ENCODE measurements at regions not wholly inside any gene's neighbourhood (a gene's known extent, or its start where the extent isn't known, plus 50 kb on each side); places are given as distances from the start of the nearest gene placed in this dataset.

DNA sequence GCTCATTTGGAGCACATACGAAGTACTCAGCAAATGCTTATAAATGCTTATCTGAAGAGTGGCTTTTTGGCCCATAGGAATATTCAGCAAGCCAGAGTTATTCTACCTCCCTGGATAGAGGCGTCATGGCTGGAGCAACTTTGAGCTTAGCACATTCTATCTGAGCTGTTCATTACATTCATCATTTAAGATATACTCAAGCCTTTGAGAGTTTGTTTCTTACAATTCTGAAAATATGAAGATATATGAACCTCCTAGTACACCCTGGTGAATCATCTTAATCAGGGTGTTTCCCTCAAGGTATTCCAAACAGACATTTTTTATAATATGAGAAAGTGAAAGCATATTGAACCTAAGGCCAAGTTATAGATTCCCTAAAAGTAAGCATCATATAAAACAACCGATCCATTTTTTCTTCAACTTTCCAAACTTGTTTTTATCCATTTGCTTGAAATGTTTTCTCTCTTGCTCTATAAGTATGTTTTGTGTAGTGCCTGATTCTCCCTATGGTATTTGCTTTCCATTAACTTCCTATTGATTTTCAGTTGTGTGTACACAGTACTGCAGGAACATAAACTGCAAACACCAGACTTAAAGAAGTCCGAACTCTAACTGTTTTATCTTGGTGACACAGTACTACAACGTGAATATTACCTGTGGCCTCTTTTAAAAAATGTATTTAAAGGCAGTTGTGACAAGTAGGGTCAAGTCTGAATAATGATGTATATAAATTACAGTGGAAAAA lies 139.7 kb upstream of the PTPRK start:
- no peak for DNase-seq

DNA sequence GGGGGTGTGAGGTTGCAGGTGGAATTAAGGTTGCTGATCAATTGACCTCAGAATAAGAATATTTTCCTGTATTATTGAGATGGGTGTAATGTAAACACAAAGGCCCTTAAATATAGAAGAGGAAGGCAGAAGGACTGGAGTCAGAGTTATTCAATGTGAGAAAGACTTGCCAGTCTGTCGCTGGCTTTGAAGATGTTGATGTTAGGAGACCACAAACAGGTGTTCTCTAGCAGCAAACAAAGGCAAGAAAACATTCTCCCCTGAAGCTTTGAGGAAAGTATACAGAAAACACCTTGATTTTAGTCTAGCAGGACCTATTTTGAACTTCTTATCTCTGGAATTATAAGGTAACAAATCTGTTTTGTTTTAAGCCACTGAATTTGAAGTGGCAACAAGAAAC lies 138.9 kb upstream of the PTPRK start:
- no peak for DNase-seq

- DNase-seq, result no peak
Measured at GRCh38 chr6:128657181-128657580, 136.8 kb upstream of the PTPRK start.

GRCh38 chr6:128655978-128656498 lies 135.6 kb upstream of the PTPRK start:
- no peak for DNase-seq

DNA sequence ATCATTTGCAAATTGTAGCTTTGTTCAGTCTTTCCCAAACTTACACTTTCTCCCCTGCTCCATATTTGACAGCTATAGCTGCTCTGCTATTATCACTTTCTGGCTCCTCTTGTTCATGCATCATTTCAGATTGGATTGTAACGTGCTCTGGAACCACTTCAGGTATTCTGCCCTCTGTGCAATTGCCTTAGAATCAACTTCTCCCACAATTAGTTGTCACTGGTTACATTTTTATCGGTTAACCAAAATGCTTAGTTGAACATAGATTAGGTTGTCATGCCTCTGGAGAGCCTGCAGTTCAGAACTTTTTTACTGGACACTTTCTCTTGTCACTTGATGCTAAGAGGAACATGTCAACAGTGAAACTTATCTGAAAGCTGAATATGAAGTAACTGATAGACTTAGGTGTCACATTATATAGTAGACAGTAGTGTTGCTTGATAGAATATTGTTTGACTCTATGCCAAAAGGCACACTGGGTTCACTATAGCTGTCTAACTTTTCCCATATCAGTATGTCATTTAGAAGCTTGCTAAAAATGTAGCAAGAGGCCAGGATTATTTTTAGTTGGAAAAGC lies 127.7 kb upstream of the PTPRK start:
- no peak for DNase-seq

- DNase-seq, result no peak
Measured at GRCh38 chr6:128642132-128642531, 121.7 kb upstream of the PTPRK start.

GRCh38 chr6:128641703-128642102 lies 121.3 kb upstream of the PTPRK start:
- DNase-seq, result no peak

DNA sequence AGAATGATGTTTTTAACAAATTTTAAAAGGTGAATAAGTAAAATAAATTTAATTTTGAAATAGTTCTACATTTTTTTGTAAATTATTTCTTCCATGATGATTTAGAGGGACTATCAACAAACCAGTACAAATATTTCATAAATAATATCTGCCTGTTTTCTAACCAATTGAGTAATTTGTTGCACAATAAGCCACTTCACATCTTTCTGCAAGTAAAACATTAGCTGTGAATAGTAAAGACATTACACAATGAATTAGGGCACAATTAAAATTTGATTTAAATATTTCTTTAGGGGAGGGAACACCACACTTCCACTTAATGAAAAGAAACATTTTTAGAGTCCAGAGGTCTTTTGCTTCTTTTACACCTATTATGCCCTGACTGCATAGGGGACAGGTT lies 118.4 kb upstream of the PTPRK start:
- DNase-seq, result no peak

- DNase-seq, result no peak
Measured at GRCh38 chr6:128635219-128635618, 114.8 kb upstream of the PTPRK start.

DNA sequence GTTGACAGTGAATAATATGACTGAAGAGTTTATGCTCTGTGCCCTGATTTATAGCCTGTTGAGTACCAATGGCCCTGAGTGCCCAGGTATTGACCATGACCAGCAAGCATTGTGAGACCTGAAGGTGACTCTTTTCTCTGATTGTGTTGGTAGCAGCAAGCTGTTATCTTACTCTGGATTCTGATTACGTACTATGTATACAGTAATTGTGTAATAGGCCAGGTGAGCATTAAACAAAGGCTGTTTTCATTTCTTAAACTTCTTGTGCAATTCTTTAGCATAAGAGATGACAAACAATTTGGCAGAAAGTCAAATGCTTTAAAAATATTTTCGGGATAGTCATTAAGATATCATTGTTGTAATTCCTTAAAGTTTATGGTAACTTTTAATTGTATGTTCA lies 111.7 kb upstream of the PTPRK start:
- no peak for DNase-seq

GRCh38 chr6:128631031-128631430 lies 110.6 kb upstream of the PTPRK start:
- DNase-seq, result no peak

DNA sequence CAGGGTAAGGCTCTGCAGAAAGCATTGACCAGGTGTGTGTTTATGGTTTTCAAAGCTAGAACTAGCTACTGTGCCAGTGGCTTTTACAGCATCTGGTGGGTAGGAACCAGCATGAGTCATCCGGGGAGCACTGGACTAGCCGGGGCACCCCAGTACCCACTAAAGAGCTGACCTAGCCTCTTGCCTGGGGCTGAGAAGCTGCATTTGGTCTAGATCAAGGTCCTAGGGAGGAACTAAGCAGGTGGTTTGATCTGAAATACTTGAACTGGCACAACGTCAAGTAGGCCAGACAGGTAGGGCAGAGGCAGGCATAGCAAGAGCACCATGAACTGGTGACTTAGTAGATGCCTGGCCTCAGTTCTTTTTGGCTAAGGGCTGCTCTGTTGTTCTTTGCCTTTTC lies 109.8 kb upstream of the PTPRK start:
- DNase-seq, result no peak

DNA sequence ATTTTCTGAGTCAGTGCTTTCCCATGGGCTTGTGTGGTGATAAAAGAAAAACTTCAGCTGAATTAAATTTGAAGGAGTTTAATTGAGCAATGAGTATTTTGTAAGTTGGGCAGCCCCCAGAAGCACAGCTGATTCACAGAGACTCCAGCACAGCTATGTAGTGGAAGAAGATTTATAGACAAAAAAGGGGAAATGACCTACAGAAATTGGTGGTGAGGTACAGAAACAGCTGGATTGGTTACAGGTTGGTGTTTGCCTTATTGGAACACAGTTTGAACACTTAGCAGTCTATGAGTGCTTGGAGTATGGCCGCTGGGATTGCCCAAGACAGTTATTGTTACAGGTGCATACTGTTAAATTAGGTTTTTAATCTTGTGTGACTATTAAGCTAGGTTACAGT lies 96.9 kb upstream of the PTPRK start:
- DNase-seq, result no peak

DNA sequence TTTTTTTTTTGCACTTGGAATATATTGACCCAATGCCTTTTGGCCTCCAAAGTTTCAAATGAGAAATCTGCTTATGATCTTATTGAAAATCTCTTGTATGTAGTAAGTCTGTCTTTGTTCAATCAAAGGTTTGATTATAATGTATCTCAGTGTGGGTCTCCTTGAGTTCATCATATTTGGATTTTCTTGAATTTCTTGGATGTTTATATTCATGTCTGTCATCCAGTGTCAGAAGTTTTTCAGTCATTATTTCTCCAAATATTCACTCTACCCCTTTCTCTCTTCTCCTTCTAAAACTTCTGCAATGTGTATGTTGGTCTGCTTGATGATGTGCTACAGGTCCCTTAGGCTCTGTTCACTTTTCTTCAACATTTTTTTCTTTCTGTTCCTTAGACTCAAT lies 95.9 kb upstream of the PTPRK start:
- no peak for DNase-seq

GRCh38 chr6:128606611-128607010 lies 86.2 kb upstream of the PTPRK start:
- no peak for DNase-seq

DNA sequence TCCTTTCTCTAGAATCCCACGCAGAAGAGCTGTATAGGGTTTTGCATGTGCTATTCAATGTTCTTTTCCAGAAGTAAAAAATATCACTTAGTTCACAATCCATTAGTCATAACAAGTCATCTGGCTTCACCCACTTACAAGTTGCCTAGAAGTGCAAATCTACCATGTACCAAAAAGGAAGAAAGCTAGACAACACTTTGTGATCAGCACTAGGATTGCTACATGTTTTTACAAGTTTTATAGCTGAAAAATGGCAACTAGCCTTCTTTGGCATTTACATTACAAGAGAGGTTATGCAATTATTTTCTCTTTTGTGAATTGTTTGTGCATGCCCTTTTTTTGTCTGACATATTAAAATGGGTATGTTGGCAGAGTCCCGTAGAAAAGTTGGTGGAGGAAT lies 85.6 kb upstream of the PTPRK start:
- DNase-seq, result no peak

DNA sequence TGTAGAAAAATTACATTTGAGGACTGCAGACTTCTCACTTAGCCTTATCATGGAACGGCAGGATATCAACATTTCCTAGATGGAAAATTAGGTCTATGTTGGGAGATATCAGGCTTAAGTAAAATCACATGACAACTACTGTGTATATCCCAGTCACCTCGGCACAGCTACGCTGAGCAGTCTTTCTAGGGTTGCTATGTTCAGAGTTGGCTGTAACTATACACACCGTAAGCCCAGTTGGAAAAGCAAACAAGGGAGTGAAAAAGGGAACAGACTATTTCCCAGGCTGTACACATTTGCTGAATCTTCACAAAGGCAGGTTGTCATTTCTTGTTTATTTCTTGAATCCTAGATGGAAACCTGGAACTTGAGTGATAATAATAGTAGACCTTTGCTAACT lies 80.7 kb upstream of the PTPRK start:
- no peak for DNase-seq

GRCh38 chr6:128600397-128600951 lies 80.1 kb upstream of the PTPRK start:
- no peak for DNase-seq

DNA sequence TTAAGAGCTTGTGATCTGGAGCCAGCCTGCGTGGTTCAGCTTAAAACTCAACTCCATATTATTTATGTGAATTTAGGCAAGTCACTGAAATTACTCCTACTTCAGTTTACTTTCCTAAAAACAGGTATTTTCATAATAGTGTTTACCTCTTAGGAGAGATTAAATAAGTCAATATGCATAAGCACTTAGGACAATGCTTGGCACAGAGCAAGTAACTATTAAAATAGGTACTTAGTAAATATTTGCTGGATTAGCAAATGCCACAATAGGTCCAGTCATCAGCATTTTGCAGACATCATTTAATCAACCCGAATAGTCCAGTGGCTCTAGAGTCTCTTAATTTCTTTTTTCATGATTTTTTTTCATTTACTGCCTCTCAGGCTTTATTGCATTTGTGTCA lies 78.6 kb upstream of the PTPRK start:
- no peak for DNase-seq

- DNase-seq, result no peak
Measured at GRCh38 chr6:128598571-128598970, 78.2 kb upstream of the PTPRK start.

GRCh38 chr6:128597956-128598355 lies 77.6 kb upstream of the PTPRK start:
- no peak for DNase-seq

DNA sequence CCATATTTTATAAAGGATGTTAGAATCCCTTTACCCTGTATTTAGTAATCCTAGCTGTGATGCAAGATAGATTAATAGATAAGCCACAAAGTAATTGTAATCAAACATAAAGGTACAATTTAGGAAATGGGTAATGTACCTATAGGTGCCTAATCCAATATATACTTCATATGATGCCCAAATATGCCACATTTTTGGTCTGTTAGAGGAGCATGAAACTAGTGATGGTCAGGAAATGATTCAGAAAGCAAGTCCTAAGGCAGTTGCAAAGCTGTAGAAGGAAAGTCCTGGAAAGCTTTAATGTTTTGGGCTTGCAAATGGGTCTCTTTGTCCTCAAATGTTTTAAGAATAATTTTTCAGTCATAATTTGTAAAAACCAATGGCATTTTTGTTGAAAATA lies 76.6 kb upstream of the PTPRK start:
- DNase-seq, result no peak

DNA sequence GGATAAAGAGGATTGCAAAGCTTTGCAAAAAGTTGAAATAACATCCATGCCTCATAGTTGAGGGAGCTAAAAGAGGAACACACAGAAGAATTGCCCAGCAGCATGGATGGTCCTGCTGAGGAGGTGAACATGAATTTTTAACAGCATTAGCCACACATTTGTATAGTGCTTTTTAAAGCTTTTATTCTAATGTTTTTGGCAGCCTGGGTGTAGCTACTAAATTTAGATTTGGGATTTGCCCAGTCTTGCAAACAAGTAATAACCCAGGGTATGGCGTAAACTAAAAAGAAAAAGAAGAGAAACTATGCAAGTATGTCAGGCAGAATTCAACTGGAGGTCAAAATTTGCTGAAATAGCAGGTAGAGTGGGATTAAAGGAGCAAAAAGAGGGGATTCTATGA lies 75.1 kb upstream of the PTPRK start:
- DNase-seq, result no peak

- no peak for DNase-seq
Measured at GRCh38 chr6:128586095-128586494, 65.7 kb upstream of the PTPRK start.

All from CD4-positive, alpha-beta T cell treated with Interleukin-6 for 4 hours (primary cell).